ENCODE measurements at regions not wholly inside any gene's neighbourhood (a gene's known extent, or its start where the extent isn't known, plus 50 kb on each side); places are given as distances from the start of the nearest gene placed in this dataset.
A peak's percentile ranks its signal among the peaks of the same experiment; 100 is the strongest.

DNA sequence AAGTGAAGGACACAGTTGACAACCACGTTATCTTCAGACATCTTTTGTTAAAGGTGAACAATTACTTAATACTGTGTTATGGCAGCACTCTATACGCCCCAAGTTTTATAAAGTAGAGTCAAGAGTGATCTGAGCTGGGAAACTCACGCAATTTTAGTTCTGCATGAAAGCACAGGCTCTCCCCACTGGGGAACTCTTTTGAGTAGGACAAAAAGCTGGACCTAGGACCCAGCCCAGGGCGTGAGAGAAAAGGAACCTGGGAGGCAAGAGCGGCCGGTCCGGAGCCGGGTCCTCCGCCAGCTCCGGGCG, 152.6 kb upstream of the SLC4A4 start:
- no peaks in the 10 kb centered on the region for H3F3A ChIP-seq (ENCODE audit: insufficient read depth, low read length)
- no peaks in the 10 kb centered on the region for H3K79me2 ChIP-seq (ENCODE audit: insufficient read depth, low read length)
- no peaks in the 10 kb centered on the region for H3K36me3 ChIP-seq (ENCODE audit: insufficient read depth, low read length)
- no peak overlapping the region for H2AFZ ChIP-seq (ENCODE audit: low read length)
- H3K9ac ChIP-seq (ENCODE audit: low read length): no peak overlapping the region
- no peak overlapping the region for H3K4me3 ChIP-seq (ENCODE audit: low read depth, low read length, poor library complexity, severe bottlenecking)
- H3K4me2 ChIP-seq (ENCODE audit: low read length): peak overlapping the region; percentile 3; the same call in 1 of the 2 replicates
- no peaks in the 10 kb centered on the region for H4K20me1 ChIP-seq (ENCODE audit: insufficient read depth, low read length)
- H3K4me1 ChIP-seq (ENCODE audit: insufficient read depth, low read length, severe bottlenecking): no peaks in the 10 kb centered on the region
- TF ChIP-seq, protein P1, sequence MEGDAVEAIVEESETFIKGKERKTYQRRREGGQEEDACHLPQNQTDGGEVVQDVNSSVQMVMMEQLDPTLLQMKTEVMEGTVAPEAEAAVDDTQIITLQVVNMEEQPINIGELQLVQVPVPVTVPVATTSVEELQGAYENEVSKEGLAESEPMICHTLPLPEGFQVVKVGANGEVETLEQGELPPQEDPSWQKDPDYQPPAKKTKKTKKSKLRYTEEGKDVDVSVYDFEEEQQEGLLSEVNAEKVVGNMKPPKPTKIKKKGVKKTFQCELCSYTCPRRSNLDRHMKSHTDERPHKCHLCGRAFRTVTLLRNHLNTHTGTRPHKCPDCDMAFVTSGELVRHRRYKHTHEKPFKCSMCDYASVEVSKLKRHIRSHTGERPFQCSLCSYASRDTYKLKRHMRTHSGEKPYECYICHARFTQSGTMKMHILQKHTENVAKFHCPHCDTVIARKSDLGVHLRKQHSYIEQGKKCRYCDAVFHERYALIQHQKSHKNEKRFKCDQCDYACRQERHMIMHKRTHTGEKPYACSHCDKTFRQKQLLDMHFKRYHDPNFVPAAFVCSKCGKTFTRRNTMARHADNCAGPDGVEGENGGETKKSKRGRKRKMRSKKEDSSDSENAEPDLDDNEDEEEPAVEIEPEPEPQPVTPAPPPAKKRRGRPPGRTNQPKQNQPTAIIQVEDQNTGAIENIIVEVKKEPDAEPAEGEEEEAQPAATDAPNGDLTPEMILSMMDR (IDR thresholded peaks at IDR 0.05; ENCODE audit: low read length): no peak
- TF ChIP-seq EZH2 (IDR thresholded peaks at IDR 0.05; ENCODE audit: borderline replicate concordance, low read length): no peak
- no peaks in the 10 kb centered on the region for H3K9me3 ChIP-seq (ENCODE audit: low read length)
- H3K27ac ChIP-seq (ENCODE audit: low read depth, low read length, poor library complexity, severe bottlenecking): no peak overlapping the region
- H3K27me3 ChIP-seq (ENCODE audit: insufficient read depth, low read length): no peaks in the 10 kb centered on the region
- no peaks in the 10 kb centered on the region for H3K9me2 ChIP-seq (ENCODE audit: low read depth, low read length)

GRCh38 chr4:71186566-71187403, 152.0 kb upstream of the SLC4A4 start:
- Histone ChIP-seq H3K9me2 (ENCODE audit: low read depth, low read length) (no peaks in the 10 kb centered on the region), H3K27me3 (ENCODE audit: insufficient read depth, low read length) (no peaks in the 10 kb centered on the region), H3K27ac (ENCODE audit: low read depth, low read length, poor library complexity, severe bottlenecking) (no peak overlapping the region), H3F3A (ENCODE audit: insufficient read depth, low read length) (no peaks in the 10 kb centered on the region), H3K79me2 (ENCODE audit: insufficient read depth, low read length) (no peaks in the 10 kb centered on the region), H3K9ac (ENCODE audit: low read length) (no peak overlapping the region), H4K20me1 (ENCODE audit: insufficient read depth, low read length) (no peaks in the 10 kb centered on the region), H3K9me3 (ENCODE audit: low read length) (no peaks in the 10 kb centered on the region), H3K4me3 (ENCODE audit: low read depth, low read length, poor library complexity, severe bottlenecking) (peak overlapping the region; percentile 51), H2AFZ (ENCODE audit: low read length) (no peak overlapping the region), H3K4me2 (ENCODE audit: low read length) (peak overlapping the region; percentile 57; the same call in 1 of the 2 replicates), H3K36me3 (ENCODE audit: insufficient read depth, low read length) (no peaks in the 10 kb centered on the region), H3K4me1 (ENCODE audit: insufficient read depth, low read length, severe bottlenecking) (no peaks in the 10 kb centered on the region)
- TF ChIP-seq EZH2 (IDR thresholded peaks at IDR 0.05; ENCODE audit: borderline replicate concordance, low read length): no peak
- TF ChIP-seq, protein P1 (IDR thresholded peaks at IDR 0.05; ENCODE audit: low read length): no peak

DNA sequence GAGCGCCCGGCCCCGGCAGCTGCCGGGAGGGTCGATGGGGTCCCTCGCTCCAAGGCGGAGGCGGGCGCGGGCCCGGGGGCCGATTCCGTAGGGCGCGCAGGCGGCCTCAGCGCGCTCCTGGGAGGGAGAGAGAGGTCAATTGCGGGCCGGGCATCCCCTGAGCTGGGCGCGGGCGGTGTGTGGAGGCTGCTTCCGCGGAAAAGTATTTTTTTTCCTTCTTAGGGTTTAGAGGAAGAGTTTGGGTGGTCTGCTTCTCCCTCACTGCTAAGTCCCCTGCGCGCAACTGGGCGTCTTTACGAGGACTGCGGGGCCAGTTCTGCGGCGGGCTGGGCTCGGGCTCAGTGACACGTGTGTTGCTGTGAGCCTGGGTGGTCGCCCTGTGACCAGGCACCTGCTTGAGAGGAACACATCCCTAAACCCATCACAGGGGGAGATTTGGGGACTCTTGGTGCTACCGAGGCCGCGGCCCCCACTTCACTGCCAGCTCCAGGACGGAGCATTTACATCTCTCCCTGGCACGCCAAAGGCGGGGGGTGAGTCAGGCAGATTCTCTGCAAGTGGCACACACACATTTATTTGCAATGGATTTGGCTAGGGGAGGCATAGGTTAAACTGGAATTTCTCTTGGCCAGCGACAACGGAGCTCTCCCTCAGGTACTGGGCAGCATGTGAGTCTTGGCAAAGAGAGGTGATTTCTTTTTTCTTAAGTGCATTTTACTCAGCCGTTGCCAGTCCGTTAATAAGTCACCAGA, 151.2 kb upstream of the SLC4A4 start:
- no peak overlapping the region for H3K9ac ChIP-seq (ENCODE audit: low read length)
- no peaks in the 10 kb centered on the region for H3K27me3 ChIP-seq (ENCODE audit: insufficient read depth, low read length)
- H3F3A ChIP-seq (ENCODE audit: insufficient read depth, low read length): no peaks in the 10 kb centered on the region
- H3K9me2 ChIP-seq (ENCODE audit: low read depth, low read length): no peaks in the 10 kb centered on the region
- H3K27ac ChIP-seq (ENCODE audit: low read depth, low read length, poor library complexity, severe bottlenecking): no peak overlapping the region
- no peak overlapping the region for H2AFZ ChIP-seq (ENCODE audit: low read length)
- H3K4me1 ChIP-seq (ENCODE audit: insufficient read depth, low read length, severe bottlenecking): no peaks in the 10 kb centered on the region
- H3K9me3 ChIP-seq (ENCODE audit: low read length): no peaks in the 10 kb centered on the region
- H3K4me2 ChIP-seq (ENCODE audit: low read length): no peak overlapping the region; the same call in 1 of the 2 replicates
- H3K4me3 ChIP-seq (ENCODE audit: low read depth, low read length, poor library complexity, severe bottlenecking): peak overlapping the region; percentile 17
- TF ChIP-seq, protein P1 (IDR thresholded peaks at IDR 0.05; ENCODE audit: low read length): no peak
- no peak for TF ChIP-seq EZH2 (IDR thresholded peaks at IDR 0.05; ENCODE audit: borderline replicate concordance, low read length)
- H3K79me2 ChIP-seq (ENCODE audit: insufficient read depth, low read length): no peaks in the 10 kb centered on the region
- no peaks in the 10 kb centered on the region for H4K20me1 ChIP-seq (ENCODE audit: insufficient read depth, low read length)
- no peaks in the 10 kb centered on the region for H3K36me3 ChIP-seq (ENCODE audit: insufficient read depth, low read length)

Data from OCI-LY1 (cell line).